T-helper 2 cell treated with Interferon-gamma antibody and Interleukin-4, amounts not matched to agents 5 μg/mL and 100 μg/mL, for 36 hours (primary cell): ENCODE measurements at regions not wholly inside any gene's neighbourhood (a gene's known extent, or its start where the extent isn't known, plus 50 kb on each side); places are given as distances from the start of the nearest gene placed in this dataset.
"Not testable (repeated sequence)": the region's sequence is repeated elsewhere in the genome, so short reads cannot be mapped to it uniquely, and the experiment has no call there.

Experiments
- DNase-seq: peaks from one replicate; pipeline ENCODE4 v3.0.0; 2021; ENCODE audit warnings: low spot score
- H3K27ac Mint-ChIP-seq: one replicate; pipeline ENCODE4 v1.8.0; 2021; ENCODE audit warnings: mild to moderate bottlenecking, mixed read lengths
- H3K27me3 Mint-ChIP-seq: one replicate; pipeline ENCODE4 v1.8.0; 2021; ENCODE audit warnings: low read depth, mixed read lengths
- H3K36me3 Mint-ChIP-seq: one replicate; pipeline ENCODE4 v1.8.0; 2021; ENCODE audit warnings: low read depth, mixed read lengths
- H3K4me1 Mint-ChIP-seq: one replicate; pipeline ENCODE4 v1.8.0; 2021; ENCODE audit warnings: low read depth, mixed read lengths
- H3K4me3 Mint-ChIP-seq: one replicate; pipeline ENCODE4 v1.8.0; 2022; ENCODE audit warnings: mild to moderate bottlenecking, moderate library complexity, mixed read lengths
- H3K9me3 Mint-ChIP-seq: one replicate; pipeline ENCODE4 v1.8.0; 2021; ENCODE audit warnings: mixed read lengths

DNA sequence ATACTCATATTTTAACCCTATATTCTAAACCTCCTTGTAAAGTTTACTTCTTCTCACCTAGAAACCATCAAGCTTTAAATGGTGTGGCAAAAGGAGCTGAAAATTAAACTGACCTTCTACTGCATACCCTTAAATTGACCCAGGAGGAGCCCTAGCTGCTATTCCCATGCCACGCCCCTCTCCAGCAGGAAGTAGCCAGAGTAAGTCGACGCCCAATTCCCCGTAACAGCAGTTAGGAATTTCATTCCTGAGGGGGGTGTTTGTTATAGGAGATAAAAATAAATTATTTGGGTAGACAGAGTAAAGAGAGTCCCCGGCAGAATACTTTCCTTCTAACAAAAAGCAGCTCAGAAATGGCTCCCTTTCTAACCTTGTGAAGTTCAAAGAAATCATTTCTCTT, 111.8 kb upstream of the FAM174A start:
- peaks cover 4% of the 10 kb centered on the region for H3K9me3 Mint-ChIP-seq
- H3K27ac Mint-ChIP-seq, result no peak overlapping the region
- H3K4me3 Mint-ChIP-seq, result no peak overlapping the region
- no peaks in the 10 kb centered on the region for H3K4me1 Mint-ChIP-seq
- DNase-seq, result no peak
- H3K27me3 Mint-ChIP-seq, result no peaks in the 10 kb centered on the region
- H3K36me3 Mint-ChIP-seq, result no peaks in the 10 kb centered on the region

DNA sequence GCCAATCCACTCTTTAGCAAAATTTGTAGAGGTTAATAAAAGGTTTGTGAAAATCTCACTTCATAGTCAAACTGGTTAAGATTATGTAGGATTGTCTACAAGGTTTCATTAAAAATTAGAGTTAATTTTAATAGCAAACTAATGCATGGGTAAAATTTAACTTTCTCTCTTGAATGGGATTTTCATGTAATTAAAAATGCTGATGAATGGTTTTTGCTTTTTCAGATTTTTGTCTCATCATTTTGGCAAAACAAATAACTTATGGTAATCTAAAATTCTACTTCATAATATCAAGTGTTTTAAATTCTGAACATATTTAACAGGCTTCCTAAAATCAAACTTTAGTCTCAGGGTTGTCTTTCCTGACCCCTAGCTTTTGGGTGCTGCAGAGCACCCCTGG, 113.8 kb upstream of the FAM174A start:
- peaks cover 4% of the 10 kb centered on the region for H3K9me3 Mint-ChIP-seq
- H3K36me3 Mint-ChIP-seq, result no peaks in the 10 kb centered on the region
- H3K27ac Mint-ChIP-seq, result no peak overlapping the region
- no peaks in the 10 kb centered on the region for H3K27me3 Mint-ChIP-seq
- no peak overlapping the region for H3K4me3 Mint-ChIP-seq
- no peak for DNase-seq
- no peaks in the 10 kb centered on the region for H3K4me1 Mint-ChIP-seq

DNA sequence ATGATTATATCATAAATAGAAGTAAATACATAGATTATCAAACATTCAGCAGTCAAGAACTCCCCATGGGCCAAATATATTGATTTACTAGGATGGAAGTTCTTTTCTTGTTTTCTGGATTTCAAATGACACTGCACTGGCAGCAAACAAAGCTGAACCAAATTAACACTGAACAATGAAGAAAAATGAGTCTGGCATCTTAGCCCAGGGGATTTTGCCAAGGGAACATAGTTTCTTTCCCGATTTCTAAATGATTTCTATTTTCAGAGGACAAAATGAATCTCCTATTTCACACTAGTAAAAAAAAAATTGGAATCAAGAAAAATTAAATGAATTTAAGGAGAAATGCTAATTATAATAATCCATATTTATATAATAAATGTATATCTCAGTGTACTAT, 116.9 kb upstream of the FAM174A start:
- H3K36me3 Mint-ChIP-seq, result no peaks in the 10 kb centered on the region
- H3K9me3 Mint-ChIP-seq, result no peaks in the 10 kb centered on the region
- no peaks in the 10 kb centered on the region for H3K27me3 Mint-ChIP-seq
- no peak overlapping the region for H3K27ac Mint-ChIP-seq
- no peaks in the 10 kb centered on the region for H3K4me1 Mint-ChIP-seq
- no peak overlapping the region for H3K4me3 Mint-ChIP-seq
- no peak for DNase-seq

DNA sequence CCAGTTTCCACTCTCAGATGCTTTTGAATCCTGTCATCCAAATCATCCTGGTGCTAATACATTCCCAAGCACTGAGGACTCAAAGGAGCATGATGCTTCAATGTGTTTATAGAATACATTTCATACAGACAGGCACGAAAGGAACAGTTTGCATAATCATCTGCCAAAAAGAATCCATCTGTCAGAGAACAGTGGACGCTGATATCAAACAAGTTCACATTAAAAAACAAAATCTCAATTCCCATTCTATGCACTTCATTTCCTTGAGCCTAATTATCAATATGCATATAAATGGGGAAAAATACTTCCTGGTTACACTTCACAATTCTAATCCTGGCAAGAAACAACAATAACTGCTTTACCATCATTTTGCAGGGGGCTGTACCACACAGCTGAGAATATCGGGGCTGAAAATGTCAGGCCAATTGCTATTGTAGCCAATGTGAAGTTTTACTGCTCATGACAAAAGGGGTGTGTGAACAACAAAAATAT, 125.5 kb upstream of the FAM174A start:
- Mint-ChIP-seq H3K9me3 (no peaks in the 10 kb centered on the region), H3K4me1 (no peaks in the 10 kb centered on the region), H3K4me3 (no peak overlapping the region), H3K27me3 (no peaks in the 10 kb centered on the region), H3K36me3 (no peaks in the 10 kb centered on the region), H3K27ac (no peak overlapping the region)
- DNase-seq, result no peak

DNA sequence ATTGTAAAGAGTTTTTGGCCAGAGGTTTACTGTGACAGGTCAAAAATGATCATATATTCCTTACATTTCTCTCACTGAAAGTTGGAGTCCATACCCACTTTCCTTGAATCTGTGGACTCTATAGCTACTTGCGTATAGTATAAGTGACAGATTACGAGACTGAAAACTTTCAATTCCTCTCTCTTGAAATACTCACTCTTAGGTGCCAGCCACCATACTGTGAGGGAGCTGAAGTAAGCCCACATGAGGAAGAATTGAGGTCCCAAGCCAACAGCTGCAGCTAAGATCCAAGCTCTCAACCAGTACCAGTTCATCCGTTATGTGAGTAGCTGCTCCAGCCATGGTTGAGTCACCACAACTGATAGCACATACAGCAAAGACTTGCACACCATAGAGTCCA, 128.1 kb upstream of the FAM174A start:
- DNase-seq, result no peak
- no peaks in the 10 kb centered on the region for H3K36me3 Mint-ChIP-seq
- H3K9me3 Mint-ChIP-seq, result no peaks in the 10 kb centered on the region
- H3K27ac Mint-ChIP-seq, result no peak overlapping the region
- H3K27me3 Mint-ChIP-seq, result no peaks in the 10 kb centered on the region
- no peaks in the 10 kb centered on the region for H3K4me1 Mint-ChIP-seq
- H3K4me3 Mint-ChIP-seq, result no peak overlapping the region

DNA sequence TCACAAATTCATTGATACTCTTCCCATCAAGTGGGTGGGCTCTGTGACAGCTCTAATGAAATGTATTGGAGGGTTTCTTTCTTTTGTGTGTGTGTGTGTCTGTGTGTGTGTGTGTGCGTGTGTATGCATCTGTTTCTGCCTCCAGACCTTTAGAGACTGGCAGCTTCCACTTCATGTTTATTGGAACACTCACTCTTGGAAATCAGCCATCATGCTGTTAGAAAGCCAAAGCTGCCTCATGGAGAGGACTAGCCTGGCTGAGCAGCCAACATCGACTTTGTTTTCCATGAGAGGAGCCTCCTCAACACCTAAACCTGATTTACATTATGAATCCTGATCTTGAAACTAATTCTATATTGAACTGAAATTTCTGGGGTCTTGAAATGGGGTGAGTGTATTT, 128.5 kb upstream of the FAM174A start:
- H3K27me3 Mint-ChIP-seq, result no peaks in the 10 kb centered on the region
- no peaks in the 10 kb centered on the region for H3K9me3 Mint-ChIP-seq
- no peak overlapping the region for H3K27ac Mint-ChIP-seq
- no peak for DNase-seq
- H3K36me3 Mint-ChIP-seq, result no peaks in the 10 kb centered on the region
- H3K4me3 Mint-ChIP-seq, result no peak overlapping the region
- H3K4me1 Mint-ChIP-seq, result no peaks in the 10 kb centered on the region

DNA sequence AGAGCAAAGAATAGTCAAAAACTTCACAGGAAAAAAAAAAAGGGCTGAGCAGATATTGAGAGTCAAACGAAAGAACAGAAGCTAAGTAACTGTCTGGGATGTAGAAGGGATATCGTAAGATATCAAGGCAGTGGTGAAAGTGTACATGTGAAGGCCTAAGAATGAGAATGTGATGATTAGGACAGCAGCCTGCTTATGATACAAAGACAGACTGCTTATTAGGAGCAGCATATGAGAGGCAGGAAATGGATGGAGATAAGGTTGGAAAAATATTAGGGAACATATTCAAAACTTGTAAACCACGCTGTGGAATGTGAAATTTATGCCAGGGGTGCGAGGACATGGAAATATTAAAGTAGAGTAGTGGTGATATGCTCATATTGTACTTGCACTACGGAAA, 133.1 kb upstream of the FAM174A start:
- Mint-ChIP-seq H3K27me3 (no peaks in the 10 kb centered on the region), H3K4me1 (no peaks in the 10 kb centered on the region), H3K27ac (no peak overlapping the region), H3K36me3 (no peaks in the 10 kb centered on the region), H3K9me3 (no peaks in the 10 kb centered on the region), H3K4me3 (no peak overlapping the region)
- DNase-seq, result no peak

DNA sequence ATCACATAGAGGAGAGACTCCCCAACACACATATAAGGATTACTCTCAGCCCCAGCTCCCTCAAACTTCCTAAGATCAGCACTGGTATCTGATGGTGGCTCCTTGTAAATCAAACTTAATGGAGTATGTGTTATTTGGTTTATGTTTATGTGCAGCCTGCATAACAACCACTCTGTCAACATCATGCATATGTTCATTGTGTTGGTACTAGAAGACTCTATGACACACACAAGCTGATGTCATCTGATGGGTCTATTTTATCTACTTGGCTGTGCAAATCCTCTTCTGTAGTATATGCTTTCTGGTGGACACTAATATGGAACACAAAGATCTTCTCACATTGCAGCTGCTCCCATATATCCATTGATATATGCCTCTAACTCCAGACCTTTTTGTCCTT, 134.0 kb upstream of the FAM174A start:
- no peaks in the 10 kb centered on the region for H3K27me3 Mint-ChIP-seq
- DNase-seq, result no peak
- H3K36me3 Mint-ChIP-seq, result no peaks in the 10 kb centered on the region
- H3K4me3 Mint-ChIP-seq, result no peak overlapping the region
- H3K9me3 Mint-ChIP-seq, result no peaks in the 10 kb centered on the region
- H3K4me1 Mint-ChIP-seq, result no peaks in the 10 kb centered on the region
- H3K27ac Mint-ChIP-seq, result no peak overlapping the region

DNA sequence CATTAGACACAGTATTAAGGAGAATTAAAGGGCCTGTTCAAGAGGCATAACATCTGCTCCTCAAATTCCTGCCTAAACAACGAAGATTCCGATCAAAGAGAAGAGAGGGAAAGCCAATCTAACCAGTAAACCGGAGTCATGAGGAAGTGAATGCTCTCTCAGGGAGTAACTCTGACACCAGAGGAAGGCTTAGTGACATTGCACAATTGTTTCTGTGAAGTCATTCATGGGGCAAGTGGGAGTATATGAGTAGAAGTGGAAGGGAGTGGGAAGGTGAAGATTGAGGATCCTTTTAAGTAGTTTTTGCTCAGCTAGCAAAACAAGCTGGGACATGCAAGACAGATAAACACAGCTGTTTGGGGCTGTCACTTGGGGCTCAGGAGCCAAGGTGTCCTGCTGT, 136.4 kb upstream of the FAM174A start:
- DNase-seq, H3K36me3 Mint-ChIP-seq, H3K4me3 Mint-ChIP-seq, H3K27ac Mint-ChIP-seq, H3K4me1 Mint-ChIP-seq, H3K27me3 Mint-ChIP-seq, H3K9me3 Mint-ChIP-seq: not testable (repeated sequence)

DNA sequence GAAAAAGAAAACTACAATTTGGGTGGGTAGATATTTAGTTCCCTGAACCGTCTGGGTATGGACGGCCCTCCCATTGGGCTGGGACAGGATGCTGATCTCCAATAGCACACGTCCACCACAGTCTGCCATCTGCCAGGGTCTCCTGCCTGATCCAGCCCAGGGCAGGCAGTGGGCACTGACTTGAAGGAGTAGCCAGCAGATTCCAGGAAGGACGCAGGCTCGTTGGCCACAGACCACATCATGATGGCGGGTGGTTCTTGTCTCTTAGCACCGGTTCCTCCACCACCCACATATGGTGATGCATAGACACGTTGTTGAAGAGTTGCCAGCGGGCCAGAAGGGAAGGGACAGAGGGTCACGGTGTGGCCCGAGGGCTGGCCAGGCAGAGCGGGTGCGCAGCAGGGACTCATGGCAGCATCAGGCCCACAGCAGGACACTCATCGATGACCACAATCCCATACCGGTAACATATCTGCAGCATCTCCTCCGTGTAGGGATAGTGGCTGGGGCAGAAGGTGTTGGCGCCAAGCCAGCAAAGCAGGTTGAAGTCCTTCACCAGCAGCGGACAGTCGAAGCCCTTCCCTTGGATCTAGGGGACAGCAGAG, 155.8 kb upstream of the FAM174A start:
- not testable (repeated sequence) for H3K9me3 Mint-ChIP-seq, H3K27ac Mint-ChIP-seq, H3K4me3 Mint-ChIP-seq, DNase-seq, H3K36me3 Mint-ChIP-seq, H3K4me1 Mint-ChIP-seq, H3K27me3 Mint-ChIP-seq

DNA sequence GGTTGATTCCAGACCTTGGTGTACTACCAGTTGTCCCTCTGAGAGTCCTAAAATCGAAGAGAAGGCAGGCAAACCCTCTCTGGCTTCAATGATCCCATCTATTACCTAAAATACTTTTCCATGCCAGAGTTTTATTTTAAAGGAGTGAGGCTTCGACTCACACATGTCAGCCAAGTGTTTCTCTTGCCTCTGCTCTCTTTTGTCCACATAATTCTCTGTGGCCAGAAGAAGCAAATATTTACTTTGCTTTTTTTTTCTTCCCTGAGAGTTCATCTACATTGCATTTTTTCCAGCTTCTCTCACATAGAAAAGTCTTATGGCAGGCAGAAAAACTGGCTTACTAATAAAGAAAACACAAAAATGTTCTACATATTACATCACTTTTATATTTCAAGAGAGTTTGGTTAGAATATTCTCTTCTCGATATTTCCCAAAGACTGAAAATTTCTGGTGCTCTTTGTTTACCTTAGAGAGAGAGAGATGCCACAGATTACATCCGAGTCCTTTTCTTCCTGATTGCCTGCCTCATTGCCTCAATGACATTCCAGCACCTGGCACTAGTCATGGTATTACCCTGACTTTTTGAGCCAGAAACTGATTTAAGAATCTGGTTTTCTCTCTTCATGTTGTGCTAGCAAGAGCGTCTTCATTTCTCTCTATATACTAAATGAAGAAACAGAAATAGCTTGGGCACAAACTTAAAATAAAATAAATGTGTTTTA, 170.3 kb upstream of the FAM174A start:
- not testable (repeated sequence) for H3K9me3 Mint-ChIP-seq, DNase-seq, H3K4me3 Mint-ChIP-seq, H3K4me1 Mint-ChIP-seq, H3K27me3 Mint-ChIP-seq, H3K36me3 Mint-ChIP-seq, H3K27ac Mint-ChIP-seq

DNA sequence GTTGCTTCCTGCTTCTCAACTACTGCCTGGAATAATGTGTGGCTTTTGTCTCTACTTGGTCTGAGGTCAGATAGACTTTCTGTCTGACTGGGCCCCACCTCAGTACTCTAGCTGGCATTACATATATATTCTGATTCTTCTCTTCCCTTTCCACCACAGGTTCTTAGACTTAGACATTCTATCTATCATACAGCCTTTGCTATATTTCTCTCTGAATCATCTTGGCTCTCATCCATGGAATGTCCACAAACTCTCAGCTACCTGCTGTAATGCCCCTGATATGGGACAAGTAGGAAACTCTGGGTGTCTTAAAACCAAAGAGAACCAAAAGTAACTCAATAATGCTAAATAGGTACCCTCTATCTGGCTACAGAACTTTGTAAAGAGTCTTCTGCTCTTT, 170.8 kb upstream of the FAM174A start:
- not testable (repeated sequence) for H3K27ac Mint-ChIP-seq, H3K4me3 Mint-ChIP-seq, H3K9me3 Mint-ChIP-seq, H3K4me1 Mint-ChIP-seq, DNase-seq, H3K27me3 Mint-ChIP-seq, H3K36me3 Mint-ChIP-seq

DNA sequence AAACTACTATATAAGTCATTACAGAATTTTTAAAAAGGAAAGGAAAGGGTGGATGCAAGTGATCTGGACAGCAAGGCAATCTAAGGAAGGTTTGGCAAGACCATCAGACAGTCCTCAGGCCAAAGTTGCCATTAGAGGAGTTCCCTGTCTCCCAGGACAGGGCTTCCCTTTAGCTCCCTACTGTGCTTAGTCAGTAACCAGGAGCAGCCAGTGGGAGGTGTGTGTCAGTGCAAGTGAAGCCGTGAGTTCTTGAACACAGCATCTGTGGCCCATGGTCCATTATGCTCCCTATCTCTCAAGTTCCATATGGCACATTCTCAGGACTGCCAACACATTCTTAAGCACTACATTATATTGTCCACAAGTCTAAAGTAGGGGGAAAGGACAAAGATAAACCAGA, 175.2 kb upstream of the FAM174A start:
- not testable (repeated sequence) for DNase-seq, H3K4me1 Mint-ChIP-seq, H3K4me3 Mint-ChIP-seq, H3K27ac Mint-ChIP-seq, H3K36me3 Mint-ChIP-seq, H3K27me3 Mint-ChIP-seq, H3K9me3 Mint-ChIP-seq

DNA sequence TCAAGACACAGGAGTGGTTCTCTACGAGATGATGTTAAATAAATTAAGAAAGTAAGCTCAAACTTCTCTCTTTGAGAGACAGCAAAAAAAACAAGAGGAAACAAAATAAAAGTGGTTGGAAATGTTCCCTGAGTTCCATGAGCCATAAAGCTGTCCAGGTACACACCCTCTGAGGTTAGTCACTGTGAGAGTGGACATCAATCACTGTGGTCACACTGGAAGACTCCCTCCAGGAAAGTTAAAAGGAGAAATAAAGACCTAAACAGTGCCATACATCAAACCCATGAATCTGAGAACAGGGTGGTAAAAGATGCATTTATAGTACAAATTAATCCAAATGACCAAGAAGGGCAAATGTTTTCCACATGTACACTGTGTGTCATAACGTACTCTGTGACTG, 188.9 kb upstream of the FAM174A start:
- H3K4me1 Mint-ChIP-seq, result not testable (repeated sequence)

DNA sequence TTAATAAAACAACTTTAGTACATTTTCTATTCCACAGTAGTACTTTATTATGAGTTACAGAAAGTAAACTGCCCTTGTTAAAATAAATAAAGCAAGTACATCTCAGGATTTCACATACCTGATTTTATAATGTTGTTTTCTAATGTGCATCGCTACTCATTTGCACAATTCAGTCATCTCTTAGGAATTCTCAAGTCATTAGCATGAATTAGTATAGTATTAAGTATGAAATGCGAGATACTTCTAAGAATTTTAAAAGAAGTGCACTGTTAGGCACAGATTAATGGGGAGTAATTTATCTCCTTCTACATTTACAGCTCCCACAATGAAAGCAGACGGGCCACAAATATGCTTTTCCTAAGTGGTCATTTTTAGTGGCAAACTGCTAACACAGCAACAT, 193.7 kb upstream of the FAM174A start:
- H3K4me1 Mint-ChIP-seq, H3K27ac Mint-ChIP-seq, H3K9me3 Mint-ChIP-seq, H3K4me3 Mint-ChIP-seq, DNase-seq, H3K27me3 Mint-ChIP-seq, H3K36me3 Mint-ChIP-seq: not testable (repeated sequence)

More for the DNA sequence above, 188.9 kb upstream of the FAM174A start:
- not testable (repeated sequence) for H3K27ac Mint-ChIP-seq, DNase-seq, H3K36me3 Mint-ChIP-seq, H3K27me3 Mint-ChIP-seq, H3K4me3 Mint-ChIP-seq, H3K9me3 Mint-ChIP-seq
